Anterior cingulate cortex (tissue), 58 donors: ENCODE measurements at regions not wholly inside any gene's neighbourhood (a gene's known extent, or its start where the extent isn't known, plus 50 kb on each side); places are given as distances from the start of the nearest gene placed in this dataset.
"Not testable (repeated sequence)": the region's sequence is repeated elsewhere in the genome, so short reads cannot be mapped to it uniquely, and the experiment has no call there.

Experiments used
- DNase-seq, 58 donors: peaks; one replicate each; lab custom pipeline; 2025; lab: John Stamatoyannopoulos, UW

DNA sequence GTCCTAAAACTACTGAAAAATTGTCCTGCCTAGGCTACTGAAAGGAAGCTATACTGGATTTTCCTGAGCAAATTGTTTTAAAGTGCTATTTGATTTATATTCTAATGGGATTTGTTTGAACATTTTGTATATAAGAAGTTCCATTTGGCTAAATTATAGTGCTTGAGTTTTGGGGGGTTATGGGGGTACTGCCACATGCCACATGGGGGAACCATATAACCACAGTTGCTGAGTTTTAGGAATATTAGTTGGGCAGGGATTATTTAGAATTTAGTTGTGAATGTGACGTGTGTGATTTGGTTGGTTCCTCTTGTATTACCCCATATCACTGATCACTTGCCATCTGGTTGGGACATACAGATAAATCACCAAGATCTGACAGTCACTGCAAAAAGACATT is 224.5 kb upstream of the TAPT1 start:
- DNase-seq, result no peak

DNA sequence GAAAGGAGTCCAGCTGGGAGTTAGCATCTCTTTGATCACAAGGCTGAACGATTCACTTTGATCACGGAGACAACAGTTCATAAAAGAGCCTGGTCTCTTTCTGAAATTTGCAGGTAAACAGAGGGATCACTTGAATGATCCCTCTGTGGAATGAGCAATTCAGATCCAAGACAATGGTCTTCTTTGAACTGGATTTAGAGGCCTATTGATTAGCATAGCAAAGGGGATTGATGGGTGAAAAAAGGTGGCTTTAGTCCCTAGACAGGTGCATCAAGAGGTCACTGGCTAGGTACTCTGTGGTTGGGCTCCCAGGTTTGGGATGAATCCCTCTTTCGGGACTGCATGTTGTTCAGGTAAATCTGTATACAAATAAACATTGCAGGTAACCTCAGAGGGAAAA is 223.8 kb upstream of the TAPT1 start:
- no peak for DNase-seq

DNA sequence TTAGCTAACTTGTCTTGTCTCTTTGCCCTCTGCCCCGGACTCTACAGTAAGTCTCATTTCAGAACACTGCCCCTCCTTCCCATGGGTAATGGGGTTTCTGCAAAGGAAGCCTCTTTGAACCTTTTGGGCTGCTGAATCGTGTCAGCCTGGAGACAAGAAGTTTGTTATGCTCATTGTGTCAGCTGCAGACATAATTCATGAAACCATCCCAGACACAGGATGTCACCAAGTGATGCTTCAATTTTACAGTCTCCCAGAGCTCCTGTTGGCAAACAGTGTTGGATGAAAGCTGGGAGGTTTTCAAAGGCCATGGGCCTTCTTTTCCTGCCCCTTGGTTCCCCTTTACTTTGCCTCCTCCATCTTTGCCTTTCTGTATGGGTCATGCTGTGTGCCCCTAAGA is 223.1 kb upstream of the TAPT1 start:
- DNase-seq, result no peak

DNA sequence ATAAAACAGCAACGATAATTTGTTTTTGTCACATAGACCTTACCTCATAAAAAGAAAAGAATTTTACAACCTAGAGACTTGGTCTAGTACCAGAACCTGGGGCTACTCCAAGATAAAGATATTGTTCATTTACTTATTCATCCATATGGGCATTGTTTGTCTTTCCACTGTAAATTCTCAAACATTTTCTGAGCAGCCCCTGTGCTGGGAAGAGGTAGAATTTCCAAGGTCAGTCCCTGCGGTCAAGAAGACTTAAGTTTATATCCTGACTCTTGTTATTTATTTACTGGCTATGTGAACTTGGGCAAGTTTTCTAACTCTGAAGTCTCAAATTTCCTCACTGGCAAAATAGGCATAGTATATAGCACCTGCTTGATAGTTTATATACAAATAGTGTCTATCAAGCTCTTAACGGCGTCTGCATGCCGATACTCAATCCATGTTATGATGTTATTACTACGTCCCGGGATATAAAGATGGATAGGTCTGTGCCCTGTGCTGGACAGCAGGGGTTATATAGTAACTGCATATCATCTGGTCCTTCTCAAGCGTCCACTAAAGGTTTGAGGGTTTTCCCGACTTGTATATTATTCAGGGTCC is 222.1 kb upstream of the TAPT1 start:
- no peak for DNase-seq

DNA sequence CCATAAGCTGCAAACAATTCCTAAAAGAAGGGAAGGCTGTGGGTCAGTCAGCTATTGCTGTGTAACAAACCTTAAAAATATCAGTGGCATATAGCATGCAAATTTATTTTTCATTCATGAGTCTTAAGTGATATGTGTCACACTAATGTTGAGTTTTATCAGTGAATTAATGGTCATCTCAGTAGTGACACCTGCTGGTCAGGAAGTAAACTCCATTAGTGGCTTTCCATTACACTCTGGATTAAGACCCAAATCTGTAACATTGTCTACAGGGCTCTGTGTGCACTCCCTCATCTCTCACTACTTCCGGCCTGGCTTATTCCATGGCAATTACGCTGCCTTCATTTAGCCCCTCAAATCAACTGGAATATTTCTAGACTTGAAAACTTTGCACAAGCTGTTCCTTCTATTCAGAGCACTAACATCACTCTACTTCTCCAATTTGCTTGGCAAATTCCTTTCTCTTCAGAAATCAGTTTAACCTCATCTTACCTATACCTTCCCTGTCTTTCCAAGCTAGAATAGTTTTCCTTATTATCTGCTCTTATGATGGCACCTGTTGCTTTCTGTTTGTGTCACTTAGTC is 217.3 kb upstream of the TAPT1 start:
- no peak for DNase-seq

DNA sequence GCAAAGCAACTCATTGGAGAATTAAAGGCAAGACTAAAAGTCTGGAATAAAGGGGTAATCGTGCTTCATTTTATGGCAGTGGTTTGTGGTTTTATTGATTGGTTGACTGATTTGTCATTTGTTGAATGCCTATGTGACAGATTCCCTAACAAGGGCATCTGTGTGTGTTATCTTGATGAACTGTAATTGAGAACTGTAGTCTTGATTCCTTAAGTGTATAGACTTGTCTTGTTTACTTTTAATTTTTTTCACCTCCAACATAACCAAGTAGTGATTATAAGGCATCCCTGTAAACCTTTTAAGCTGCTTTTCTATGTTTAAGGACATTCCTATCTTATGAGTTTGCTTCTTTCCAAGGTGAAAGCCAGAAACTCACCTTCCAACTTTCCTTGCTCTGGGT is 216.0 kb upstream of the TAPT1 start:
- no peak for DNase-seq

DNA sequence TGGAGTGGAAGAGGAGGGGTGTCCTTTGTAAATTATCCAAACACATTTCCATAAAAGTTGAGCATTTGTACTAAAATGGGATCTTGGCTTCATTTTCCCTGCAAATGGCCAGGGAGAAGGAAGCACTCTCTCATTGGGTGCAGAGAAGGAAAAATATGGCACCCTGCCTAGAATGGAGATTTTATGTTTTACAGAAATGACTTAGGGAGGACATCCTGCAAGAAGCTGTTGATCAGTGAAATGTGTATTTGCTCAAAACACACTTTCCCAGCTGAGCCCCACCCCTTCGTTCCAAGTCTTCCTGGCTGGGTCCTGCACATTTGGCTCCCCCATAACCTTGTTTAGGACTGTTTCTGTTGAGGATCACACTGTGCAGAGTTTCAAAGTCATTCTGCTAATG is 213.5 kb upstream of the TAPT1 start:
- DNase-seq, result peak in 1 of 58 donors; percentile 34

DNA sequence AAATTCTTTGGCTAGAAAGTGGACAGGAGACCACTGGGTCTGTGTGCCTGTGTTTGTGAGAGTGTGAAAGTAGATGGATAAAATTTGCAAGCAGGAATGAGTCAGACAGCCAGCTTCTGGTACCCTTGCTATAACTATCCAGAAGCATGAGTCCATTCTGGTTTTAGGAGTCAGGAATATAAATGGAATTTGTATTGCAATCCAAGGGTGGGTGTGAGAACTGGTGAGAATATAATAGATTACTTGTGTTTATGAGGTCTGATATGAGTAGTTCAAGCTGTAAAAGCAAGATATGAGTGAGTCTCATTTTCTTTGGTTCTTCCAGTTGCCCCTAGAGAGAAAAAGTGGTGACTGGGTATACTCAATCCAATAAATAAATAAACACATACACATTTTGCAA is 212.7 kb upstream of the TAPT1 start:
- DNase-seq, result peak in 1 of 58 donors; percentile 2

DNA sequence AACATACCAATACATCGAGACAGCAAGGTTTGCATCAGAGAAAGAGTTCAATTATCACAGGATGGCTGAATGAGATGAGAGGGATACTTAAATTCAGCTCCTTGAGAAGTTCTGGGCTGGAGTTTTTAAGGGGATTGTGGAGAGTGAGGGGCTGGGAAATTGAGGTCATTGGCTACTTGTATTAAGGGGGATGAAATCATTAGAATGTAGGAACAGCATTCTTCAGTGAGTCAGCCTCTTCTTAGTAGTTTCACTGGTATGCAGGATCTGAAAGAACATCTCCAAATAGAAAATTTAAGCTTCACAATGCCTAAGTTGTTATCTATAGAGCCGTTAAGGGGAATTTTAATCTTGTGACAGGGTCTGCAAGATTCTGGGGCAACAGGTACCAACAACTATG is 211.6 kb upstream of the TAPT1 start:
- no peak for DNase-seq

DNA sequence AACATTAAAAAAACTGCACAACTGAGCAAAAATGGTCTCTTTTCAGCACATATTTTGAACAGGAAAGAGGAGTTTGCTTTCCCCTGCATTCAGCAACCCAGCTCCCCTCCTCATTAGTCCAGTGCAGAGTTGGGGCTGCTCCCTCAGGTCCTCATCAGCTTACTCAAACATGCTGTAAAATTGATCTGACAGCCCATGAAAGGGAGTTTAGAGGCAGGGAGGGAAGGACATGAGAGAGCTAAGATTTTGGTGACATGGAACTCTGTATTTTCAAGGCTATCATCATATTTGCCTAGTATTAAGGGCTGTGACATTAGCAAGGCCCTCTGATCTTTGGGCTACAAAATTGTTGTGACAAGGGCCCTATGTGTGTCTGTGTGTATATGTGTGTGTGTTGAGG is 205.6 kb upstream of the TAPT1 start:
- no peak for DNase-seq

DNA sequence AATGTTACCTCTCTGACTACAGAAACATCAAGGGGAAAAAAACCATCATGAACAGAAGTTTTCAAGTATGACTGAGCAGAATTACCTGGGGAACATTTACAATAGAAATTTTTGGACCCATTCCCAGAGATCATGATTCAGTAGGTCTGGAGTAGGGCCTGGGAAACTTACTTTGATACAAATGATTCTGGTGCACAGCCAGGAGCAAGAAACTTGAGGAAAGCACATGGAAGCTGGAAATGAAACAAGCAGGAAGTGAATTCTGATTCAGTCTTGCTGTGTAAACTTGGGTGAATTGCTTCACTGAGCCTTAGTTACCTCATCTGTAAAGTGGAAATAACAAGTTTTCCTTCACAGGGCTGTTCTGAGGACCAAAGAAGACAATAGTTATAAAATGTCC is 192.5 kb upstream of the TAPT1 start:
- DNase-seq, result no peak

DNA sequence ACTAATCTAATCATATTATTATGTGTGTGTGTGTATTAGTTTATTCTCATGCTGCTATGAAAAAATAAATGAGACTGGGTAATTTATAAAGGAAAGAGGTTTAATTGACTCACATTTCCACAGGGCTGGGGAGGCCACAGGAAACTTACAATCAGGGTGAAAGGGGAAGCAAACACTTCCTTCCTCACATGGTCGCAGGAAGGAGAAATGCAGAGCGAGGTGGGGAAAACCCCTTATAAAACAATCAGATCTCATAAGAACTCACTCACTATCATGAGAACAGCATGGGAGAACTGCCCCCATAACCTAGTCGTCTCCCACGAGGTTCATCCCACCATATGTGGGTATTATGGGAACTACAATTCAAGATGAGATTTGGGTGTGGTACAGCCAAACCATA is 190.9 kb upstream of the TAPT1 start:
- DNase-seq, result no peak

DNA sequence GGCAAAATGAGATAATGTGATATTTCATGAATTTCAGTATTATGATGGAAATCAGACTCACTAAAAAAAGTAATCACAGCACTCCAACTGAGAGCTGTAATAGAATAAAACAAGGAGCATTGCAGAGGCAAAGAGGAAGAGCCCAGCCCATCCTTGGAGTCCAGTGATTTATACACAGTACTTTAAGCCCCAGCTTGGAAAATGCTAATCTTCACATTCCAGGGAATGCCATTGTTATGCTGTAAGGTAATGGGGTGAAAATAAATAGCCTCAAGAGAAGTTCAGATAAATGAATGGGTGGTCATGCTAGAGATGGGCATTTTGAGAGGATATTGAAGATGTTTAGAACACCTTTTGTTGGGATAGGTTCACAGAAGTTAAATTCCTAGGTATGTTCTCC is 190.3 kb upstream of the TAPT1 start:
- no peak for DNase-seq

DNA sequence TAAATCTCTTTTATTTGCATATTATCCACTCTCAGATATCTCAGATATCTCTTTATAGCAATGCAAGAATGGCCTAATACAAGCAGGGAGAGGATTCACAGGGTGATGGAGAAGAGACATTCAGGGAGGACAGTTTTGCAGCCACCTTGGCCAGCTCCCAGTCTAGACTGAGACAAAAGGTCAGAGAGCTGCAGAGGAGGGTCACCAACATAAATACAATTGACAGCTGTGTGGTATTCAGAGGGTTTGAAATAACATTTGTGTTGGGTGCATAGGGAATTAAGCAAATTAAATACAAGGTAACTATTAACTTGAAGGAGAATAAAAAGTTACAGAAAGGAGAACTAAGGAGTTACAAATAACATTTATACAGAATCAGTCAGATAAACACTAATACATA is 189.5 kb upstream of the TAPT1 start:
- no peak for DNase-seq

DNA sequence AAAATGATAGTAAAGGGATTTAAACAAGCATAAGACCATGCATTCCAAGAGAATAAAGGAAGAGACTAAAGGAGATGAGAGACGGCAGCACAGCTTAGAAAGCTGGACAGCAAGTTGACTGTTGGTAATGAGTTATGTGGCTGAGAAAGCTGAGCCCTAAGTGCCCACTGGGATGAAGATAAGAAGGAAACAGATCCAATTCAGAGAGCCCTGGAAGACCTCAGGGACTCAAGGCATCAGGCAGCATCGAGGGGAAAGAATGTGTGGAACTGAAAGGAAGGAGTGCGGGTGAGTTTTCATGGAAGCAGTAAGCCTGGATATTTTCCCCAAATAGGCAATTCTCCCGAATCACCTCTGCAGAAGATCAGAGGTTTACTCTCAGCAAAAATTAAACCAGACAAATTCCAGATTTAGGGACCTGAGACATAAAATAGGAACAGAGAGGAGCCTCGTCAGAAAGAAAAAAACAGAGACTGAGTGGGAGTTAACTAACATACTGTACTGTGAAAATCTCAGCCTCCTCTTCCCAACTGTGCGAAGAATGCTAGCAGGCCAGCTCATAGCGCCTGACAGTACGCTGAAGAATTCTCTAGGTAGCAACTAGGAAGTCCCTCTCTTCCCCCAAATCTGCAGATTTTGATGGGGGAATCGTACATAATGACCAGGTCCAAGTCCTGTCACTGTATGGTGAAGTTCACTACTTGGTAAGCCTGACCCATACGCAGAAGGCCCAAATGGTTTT is 187.7 kb upstream of the TAPT1 start:
- peak in 13 of 58 donors; percentile 0 to 25 (median 5) for DNase-seq

DNA sequence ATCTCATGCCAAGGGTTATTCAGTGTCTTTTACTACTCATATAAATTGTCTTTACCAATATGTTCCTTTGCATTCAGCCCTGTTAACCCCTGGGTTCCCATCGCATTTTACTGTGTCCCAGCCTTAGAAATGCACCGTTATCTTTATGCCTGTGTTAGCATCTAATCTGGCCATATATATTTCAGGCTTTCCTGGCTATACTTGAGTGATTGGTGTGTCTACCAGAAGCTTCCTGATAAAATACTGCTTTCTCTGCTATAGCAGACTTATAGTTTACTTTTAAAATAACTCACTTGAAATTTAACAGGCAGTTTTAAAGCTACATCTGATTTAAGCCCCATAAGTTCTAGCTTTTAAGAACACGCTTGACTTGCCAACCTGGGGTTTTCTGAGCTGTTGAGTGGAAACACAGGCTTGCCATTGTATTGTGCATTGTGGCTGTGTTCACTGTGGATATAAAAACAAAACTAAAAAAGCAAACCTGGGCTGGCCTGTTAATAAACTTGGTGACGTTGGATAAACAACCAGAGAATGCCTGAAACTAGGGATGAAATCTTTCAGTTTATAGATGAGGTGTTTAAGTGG is 185.3 kb upstream of the TAPT1 start:
- no peak for DNase-seq

DNA sequence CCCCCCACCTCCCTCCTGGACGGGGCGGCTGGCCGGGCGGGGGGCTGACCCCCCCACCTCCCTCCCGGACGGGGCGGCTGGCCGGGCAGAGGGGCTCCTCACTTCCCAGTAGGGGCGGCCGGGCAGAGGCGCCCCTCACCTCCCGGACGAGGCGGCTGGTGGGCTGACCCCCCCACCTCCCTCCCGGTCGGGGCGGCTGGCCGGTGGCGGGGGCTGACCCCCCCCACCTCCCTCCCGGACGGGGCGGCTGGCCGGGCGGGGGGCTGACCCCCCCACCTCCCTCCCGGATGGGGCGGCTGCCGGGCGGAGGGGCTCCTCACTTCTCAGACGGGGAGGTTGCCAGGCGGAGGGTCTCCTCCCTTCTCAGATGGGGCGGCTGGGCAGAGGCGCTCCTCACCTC is 166.9 kb upstream of the TAPT1 start:
- not testable (repeated sequence) for DNase-seq

DNA sequence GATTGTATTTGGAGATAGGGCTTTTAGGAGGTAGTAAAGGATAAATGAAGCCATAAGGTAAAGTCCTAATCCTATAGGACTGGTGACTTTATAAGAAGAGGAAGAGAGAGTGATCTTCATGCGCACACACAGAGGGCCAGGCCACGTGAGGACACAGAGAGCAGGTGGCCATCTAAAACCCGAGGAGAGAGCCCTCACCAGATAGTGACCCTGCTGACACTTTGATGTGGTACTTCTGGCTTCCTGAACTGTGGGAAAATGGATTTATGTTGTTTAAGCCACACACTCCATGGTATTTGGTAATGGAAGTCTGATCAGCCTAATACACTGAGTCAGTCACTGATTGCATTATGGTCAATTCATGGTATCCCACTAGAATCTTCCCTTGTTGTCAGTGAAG is 164.9 kb upstream of the TAPT1 start:
- DNase-seq, result no peak

DNA sequence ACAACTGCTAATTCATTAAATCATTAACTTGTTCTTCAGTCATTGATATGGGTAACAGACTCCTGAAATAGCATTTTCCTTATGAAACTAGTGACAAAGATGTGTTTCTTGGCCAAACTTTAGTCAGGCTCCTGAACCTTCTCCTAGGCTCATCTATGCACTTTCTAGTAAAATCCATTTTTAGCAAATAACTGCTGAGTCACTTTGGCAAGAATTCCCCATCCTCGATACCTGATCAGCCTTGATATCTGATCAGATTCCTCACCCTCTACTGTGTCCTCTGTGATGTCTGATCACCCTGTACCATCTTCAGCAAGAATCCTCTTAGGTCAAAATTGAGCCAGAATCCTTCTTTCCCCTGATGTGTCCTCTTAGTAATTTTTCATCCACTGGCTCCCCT is 161.2 kb upstream of the TAPT1 start:
- no peak for DNase-seq

DNA sequence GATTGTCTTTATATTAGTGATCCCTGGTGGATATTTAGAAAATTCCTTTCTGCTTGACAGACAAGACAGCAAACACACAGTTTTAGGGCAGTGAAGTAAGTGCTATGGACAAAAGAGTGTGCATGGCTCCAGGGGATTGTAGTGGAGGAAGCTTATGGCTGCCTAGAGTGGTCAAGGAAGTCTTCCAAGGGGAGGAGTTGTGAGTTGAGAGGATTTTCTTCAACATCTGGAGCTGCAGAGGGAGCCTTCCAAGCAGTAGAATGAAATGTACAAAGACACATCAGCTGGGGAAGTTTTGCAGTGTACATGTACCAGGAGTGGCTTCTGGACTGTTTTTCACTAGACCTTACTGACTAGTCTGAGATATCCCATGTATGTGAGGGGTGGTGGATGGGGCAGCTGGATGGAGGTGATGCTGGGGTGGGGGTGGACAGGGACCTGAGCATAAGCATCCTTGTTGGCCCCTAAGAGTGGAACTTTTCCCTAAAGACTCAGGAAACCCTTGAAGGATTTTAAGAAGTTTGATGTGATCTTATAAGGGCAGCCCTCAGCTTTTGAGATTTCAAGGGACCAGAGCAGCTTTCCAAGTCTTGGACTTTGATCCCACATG is 160.5 kb upstream of the TAPT1 start:
- DNase-seq, result no peak

DNA sequence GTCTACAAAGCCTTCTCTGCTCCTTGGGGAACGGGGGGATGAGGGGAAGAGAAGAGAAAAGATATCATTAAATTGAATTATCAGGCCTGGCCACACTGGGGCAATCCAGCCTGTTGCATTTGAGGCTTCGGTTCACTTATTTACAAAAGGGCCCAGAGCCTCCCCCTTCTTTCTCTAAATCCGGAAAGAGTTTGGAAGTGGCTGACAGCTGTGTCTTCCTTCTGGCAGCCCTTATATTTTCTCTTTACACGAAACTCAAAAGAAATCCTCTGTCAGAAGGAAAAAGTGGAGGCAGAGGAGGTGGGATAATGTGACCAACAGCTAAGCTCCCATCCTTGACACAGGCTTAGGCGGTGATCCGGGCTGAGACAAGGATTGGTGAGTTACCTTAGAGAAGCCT is 158.3 kb upstream of the TAPT1 start:
- peak in 5 of 58 donors; percentile 1 to 5 (median 2) for DNase-seq
